GM23248 (cell line): ENCODE measurements at regions not wholly inside any gene's neighbourhood (a gene's known extent, or its start where the extent isn't known, plus 50 kb on each side); places are given as distances from the start of the nearest gene placed in this dataset.

Experiments used
- EZH2 ChIP-seq: fragments of 200-600 bp; sonication (generic); IDR thresholded peaks from 2 replicates; pipeline ENCODE4 v1.6.1; 2018; ENCODE audit warnings: antibody characterized with exemption, mild to moderate bottlenecking; ENCODE audit not compliant: insufficient read depth, poor library complexity, severe bottlenecking
- EZH2phosphoT487 ChIP-seq: fragments of 200-600 bp; sonication (generic); IDR thresholded peaks from 2 replicates; pipeline ENCODE4 v1.6.1; 2018; ENCODE audit warnings: antibody characterized with exemption, moderate library complexity, mild to moderate bottlenecking, low read depth; ENCODE audit not compliant: insufficient read depth

- TF ChIP-seq EZH2 (no peak), EZH2phosphoT487 (no peak)
Observed at GRCh38 chr20:55242853-55243252, 762.5 kb downstream of the CBLN4 start.
